Fibroblast of skin of right quadriceps (primary cell): ENCODE measurements at regions not wholly inside any gene's neighbourhood (a gene's known extent, or its start where the extent isn't known, plus 50 kb on each side); places are given as distances from the start of the nearest gene placed in this dataset.
"Not testable (repeated sequence)": the region's sequence is repeated elsewhere in the genome, so short reads cannot be mapped to it uniquely, and the experiment has no call there.

Experiments
- DNase-seq: peaks from one replicate; pipeline ENCODE4 v3.0.0-alpha.2; 2013

GRCh38 chr21:22020221-22020620 is 1022.0 kb downstream of the NCAM2 start:
- no peak for DNase-seq

DNA sequence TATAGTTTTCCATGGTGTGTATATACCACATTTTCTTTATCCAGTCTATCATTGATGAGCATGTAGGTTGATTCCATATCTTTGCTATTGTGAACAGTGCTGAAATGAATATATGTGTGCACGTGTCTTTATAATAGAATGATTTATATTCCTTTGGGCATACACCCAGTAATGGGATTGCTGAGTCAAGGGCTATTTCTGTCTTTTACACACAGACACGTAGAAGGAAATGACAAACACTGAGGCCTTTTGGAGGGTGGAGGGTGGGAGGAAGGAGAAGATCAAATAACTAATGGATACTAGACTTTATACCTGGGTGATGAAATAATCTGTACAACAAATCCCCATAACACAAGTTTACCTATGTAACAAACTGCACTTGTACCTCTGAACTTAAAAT is 1025.7 kb downstream of the NCAM2 start:
- DNase-seq = not testable (repeated sequence)

DNA sequence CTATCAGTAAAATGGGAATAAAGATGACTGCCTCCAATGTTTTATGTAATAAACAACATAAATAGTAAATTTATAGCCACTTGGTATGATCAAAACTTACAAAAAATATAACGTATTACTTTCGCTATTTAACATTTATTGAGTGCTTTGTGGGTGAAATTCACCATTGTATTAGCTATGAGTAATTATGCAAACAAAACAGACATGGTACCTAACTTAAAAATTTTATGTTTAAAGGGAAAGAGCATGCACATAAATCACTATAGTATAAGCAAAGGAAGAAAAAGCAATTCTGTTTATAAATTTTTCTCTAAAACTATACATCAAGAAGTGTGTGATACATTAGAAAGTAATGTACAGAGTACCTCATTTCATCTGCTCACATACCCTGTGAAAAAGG is 1046.2 kb downstream of the NCAM2 start:
- no peak for DNase-seq

- no peak for DNase-seq
Observed at GRCh38 chr21:22046576-22046975, 1048.4 kb downstream of the NCAM2 start.

GRCh38 chr21:22056904-22057303 is 1058.7 kb downstream of the NCAM2 start:
- no peak for DNase-seq

- no peak for DNase-seq
Observed at GRCh38 chr21:22062472-22063139, 1064.4 kb downstream of the NCAM2 start.

DNA sequence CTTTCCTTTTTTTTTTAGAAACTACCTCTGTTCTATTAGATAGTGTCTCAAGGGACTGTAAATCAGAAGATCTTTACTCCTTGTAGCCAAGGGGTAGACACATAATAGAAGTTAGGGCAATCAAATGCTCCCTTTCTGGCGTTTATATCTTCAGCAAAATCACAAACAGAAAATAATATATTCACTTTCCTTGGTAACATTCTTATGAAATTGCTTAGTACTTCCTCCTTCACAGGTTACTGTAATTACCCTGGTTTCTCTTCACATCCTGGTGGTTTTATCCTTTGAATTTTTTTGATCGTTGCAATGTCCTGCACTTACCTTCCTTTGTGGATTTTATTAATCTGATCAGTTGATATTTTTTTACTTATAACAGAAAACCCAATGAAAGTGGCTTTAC is 1064.9 kb downstream of the NCAM2 start:
- no peak for DNase-seq

GRCh38 chr21:22076471-22076870 is 1078.3 kb downstream of the NCAM2 start:
- no peak for DNase-seq

DNA sequence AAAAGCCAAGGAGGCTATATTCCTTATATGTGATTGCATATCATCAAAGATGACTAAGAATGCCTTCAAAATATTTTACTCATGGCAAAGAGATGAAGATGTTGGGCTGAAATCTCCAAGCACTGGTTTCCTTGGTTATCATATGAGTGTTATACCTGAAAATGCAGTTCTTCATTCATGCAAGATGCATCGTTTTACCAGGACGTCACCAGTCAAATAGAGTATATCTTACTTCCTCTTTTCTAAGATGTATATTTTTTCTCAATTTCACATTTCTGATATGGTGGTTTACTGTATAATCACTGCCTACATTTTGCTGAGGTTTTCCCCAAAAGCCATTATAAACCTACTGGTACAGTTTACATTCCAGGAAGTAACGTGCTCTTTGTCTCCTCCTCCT is 1085.7 kb downstream of the NCAM2 start:
- DNase-seq = no peak

DNA sequence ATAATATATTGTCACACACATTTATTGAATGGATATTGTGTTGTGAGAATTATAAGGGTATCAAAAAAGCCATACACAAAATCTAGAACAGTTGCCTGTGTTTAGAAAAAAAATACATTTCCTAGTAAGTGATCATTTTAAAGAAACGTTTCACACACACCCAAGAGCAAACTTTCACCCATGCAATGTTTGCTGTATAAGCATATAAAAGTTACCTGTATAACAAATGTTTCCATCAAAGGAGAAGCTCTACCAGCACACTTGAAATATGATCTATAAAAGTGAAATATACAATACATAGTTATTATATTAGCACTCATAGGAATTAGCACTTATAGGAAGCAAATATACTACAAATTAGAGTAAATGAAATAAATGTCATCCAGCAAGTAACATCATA is 1098.1 kb downstream of the NCAM2 start:
- DNase-seq = no peak

DNA sequence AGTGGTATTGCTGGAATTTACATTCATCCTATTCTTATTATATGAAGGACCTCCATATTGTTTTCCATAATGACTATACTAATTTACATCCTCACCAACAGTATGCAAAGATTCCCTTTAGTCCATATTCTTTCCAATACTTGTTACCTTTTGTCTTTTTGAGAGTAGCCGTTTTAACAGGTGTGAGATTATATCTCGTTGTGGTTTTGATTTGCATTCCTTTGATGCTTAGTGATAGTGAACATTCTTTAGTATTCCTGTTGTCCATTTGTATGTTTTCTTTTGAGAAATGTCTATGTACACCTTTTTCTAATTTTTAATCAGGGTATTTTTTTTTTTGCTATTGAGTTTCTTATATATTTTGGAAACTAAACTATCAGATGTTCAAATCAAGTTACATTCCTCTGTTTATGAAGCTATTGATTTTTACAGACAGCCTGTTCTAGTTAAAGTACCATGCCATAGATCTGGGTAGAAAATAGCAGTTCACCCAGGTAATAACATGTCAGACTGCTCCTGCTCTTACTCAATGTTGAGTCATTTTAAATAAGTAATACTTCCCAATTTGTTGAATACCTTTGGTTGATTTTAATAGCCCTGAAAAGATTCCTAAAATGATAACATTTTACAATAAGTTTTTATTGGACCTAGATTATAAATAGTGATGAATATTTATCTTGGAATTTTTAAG is 1108.7 kb downstream of the NCAM2 start:
- no peak for DNase-seq

GRCh38 chr21:22115746-22116145 is 1117.5 kb downstream of the NCAM2 start:
- no peak for DNase-seq

- no peak for DNase-seq
Observed at GRCh38 chr21:22120616-22121266, 1122.5 kb downstream of the NCAM2 start.

- DNase-seq = no peak
Observed at GRCh38 chr21:22125581-22125980, 1127.4 kb downstream of the NCAM2 start.

DNA sequence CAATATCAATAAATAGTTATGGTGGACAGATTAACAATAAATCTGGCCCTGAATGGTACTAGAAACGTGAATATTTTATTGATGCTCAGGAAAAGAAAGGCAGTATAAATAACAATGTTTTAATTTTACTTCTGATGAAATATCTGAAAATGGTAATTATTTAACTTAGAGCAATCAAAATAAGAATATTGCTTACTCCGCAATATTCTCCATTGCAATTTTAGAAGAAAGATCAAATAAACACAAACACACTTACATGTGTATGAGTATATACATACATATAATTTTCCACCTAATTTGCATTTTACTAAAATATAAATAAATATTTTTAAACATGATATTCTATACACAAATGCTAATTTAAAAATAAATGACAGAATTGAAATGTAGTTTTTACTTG is 1130.5 kb downstream of the NCAM2 start:
- no peak for DNase-seq

- no peak for DNase-seq
Observed at GRCh38 chr21:22132358-22133071, 1134.3 kb downstream of the NCAM2 start.

- no peak for DNase-seq
Observed at GRCh38 chr21:22136740-22137139, 1138.5 kb downstream of the NCAM2 start.

DNA sequence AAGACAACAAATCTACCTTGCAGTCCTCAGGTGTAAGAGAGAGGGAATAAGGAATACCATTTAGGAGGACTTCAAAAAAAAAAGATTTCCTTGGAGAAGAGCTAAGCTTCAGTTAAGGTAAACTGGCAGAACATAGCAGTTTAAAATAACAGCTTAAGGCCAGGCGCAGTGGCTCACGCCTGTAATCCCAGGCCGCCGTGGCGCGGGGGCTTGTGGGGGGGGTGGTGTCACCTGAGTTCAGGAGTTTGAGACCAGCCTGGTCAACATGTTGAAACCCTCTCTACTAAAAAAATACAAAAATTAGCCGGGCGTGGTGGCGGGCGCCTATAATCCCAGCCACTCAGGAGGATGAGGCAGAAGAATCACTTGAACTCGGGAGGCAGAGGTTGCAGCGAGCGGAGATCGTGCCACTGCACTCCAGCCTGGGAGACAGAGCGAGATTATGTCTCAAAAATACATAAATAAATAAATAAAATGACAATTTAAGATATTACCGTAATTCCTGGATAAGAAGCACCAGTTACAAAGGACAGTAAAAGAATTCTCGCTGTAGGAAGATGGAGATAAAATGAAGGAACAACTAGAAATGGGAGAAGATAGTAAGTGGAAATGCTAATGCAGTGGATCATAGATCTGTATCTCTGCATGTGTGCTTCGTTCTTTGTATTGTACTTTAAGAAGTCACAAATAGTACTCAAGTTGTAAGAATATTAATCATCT is 1140.2 kb downstream of the NCAM2 start:
- no peak for DNase-seq

- no peak for DNase-seq
Observed at GRCh38 chr21:22145545-22145944, 1147.3 kb downstream of the NCAM2 start.

DNA sequence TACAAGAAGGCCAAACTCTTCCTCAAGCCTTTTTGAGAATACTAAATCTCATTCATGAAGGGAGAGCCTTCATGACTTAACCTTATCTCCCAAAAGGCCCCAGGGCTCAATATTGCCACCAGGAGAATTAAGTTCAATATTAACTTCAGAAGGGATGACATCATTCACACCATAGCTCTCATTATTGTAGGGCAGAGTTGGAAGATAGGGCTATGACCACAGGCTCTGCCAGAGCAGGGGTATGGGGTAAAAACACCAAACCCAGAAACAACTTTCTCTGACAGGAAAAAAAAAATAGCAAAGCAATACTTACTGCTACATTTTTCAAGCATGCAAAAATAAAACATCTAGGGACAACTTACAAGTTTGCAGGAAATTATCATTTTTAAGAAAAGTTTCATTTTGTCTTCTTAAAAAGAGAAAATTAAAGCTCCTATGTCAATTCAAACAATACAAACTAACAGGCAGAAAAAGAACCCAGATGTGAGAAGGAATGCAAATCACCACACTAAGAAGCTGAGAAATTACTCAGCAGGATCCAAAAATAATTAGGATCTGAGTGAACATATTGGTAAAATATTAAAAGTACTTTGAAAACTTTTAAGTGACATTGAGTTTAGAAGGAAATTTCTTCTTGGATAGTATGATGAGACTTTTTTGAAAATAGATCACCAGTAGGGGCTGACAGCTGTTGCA is 1156.5 kb downstream of the NCAM2 start:
- DNase-seq = no peak

DNA sequence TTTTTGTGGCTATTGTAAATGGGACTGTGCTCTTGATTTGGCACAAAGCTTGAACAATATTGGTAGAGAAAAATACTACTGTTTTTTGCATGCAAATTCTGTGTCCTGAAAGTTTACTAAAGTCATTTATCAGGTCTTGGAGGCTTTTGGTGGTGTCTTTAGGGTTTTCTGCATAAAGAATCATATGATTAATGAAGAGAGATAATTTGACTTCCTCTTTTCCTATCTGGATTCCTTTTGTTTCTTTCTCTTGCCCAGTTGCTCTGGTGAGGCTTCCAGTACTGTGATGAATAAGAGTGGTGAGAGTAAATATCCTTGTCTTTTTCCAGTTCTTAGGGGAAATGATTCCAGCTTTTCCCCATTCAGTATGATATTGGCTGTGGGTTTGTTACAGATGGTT is 1166.7 kb downstream of the NCAM2 start:
- no peak for DNase-seq

DNA sequence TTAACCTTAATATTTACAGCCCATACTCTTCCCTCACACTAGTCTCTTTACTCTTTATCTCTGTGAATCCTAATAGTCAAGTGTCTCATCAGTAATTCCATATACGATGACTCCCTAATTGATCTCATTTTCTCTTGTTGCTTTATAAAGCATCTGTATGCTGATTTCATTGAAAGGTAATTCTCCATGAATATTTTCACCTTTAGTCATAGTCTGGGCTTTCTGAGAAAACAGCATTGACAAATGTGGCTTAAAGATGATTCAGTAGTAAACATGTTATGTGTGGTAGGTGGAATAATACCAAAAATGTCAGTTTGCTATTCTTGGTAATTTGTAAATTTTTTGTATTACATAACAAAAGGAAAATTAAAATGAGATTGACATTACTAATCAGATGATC is 1176.5 kb downstream of the NCAM2 start:
- no peak for DNase-seq
